IPS-20b (cell line): ENCODE measurements at regions not wholly inside any gene's neighbourhood (a gene's known extent, or its start where the extent isn't known, plus 50 kb on each side); places are given as distances from the start of the nearest gene placed in this dataset.
"Not testable (repeated sequence)": the region's sequence is repeated elsewhere in the genome, so short reads cannot be mapped to it uniquely, and the experiment has no call there.

Experiments
- H3K27ac ChIP-seq: one replicate; pipeline ENCODE4 v1.5.1; 2013; ENCODE audit warnings: low read length
- H3K27me3 ChIP-seq: 2 replicates; pipeline ENCODE4 v1.6.1; 2013; ENCODE audit warnings: mild to moderate bottlenecking, low read length, inconsistent platforms; ENCODE audit not compliant: insufficient read depth
- H3K36me3 ChIP-seq: 2 replicates; pipeline ENCODE4 v1.6.1; 2013; ENCODE audit warnings: low read depth, mild to moderate bottlenecking, inconsistent platforms, low read length, moderate library complexity; ENCODE audit not compliant: insufficient read depth
- H3K4me1 ChIP-seq: 2 replicates; pipeline ENCODE4 v1.6.1; 2013; ENCODE audit warnings: mild to moderate bottlenecking, control low read depth, inconsistent platforms, low read length, moderate library complexity; ENCODE audit not compliant: insufficient read depth
- H3K4me3 ChIP-seq: 2 replicates; pipeline ENCODE4 v1.5.1; 2013; ENCODE audit warnings: mild to moderate bottlenecking, low read length, inconsistent platforms
- H3K9ac ChIP-seq: 2 replicates; pipeline ENCODE4 v1.6.1; 2013; ENCODE audit warnings: low read depth, mild to moderate bottlenecking, inconsistent platforms, low read length, moderate library complexity
- H3K9me3 ChIP-seq: 2 replicates; pipeline ENCODE4 v1.6.1; 2013; ENCODE audit warnings: mild to moderate bottlenecking, low read depth, low read length, inconsistent platforms; ENCODE audit not compliant: insufficient read depth

- Histone ChIP-seq H3K4me3 (no peak overlapping the region), H3K4me1 (no peaks in the 10 kb centered on the region), H3K27me3 (no peaks in the 10 kb centered on the region), H3K27ac (no peak overlapping the region), H3K9ac (no peak overlapping the region), H3K9me3 (no peaks in the 10 kb centered on the region), H3K36me3 (no peaks in the 10 kb centered on the region)
Measured at GRCh38 chr3:140767566-140767965, 89.7 kb downstream of the TRIM42 start.

- Histone ChIP-seq H3K27me3 (no peaks in the 10 kb centered on the region), H3K9ac (no peak overlapping the region), H3K4me3 (no peak overlapping the region), H3K36me3 (no peaks in the 10 kb centered on the region), H3K4me1 (no peaks in the 10 kb centered on the region), H3K27ac (no peak overlapping the region), H3K9me3 (no peaks in the 10 kb centered on the region)
Measured at GRCh38 chr3:140768941-140769340, 91.1 kb downstream of the TRIM42 start.

- Histone ChIP-seq H3K4me3 (no peak overlapping the region), H3K4me1 (no peaks in the 10 kb centered on the region), H3K27me3 (no peaks in the 10 kb centered on the region), H3K9ac (no peak overlapping the region), H3K9me3 (no peaks in the 10 kb centered on the region; the same call in 1 of the 2 replicates), H3K27ac (no peak overlapping the region), H3K36me3 (no peaks in the 10 kb centered on the region)
Measured at GRCh38 chr3:140769951-140770350, 92.1 kb downstream of the TRIM42 start.

- no peak overlapping the region for H3K9ac ChIP-seq
- H3K36me3 ChIP-seq = no peaks in the 10 kb centered on the region
- H3K9me3 ChIP-seq = peaks cover 7% of the 10 kb centered on the region
- H3K4me1 ChIP-seq = no peaks in the 10 kb centered on the region
- no peak overlapping the region for H3K27ac ChIP-seq
- no peak overlapping the region for H3K4me3 ChIP-seq
- H3K27me3 ChIP-seq = no peaks in the 10 kb centered on the region
Measured at GRCh38 chr3:140770977-140771667, 93.3 kb downstream of the TRIM42 start.

GRCh38 chr3:140777631-140778233 is 99.9 kb downstream of the TRIM42 start:
- Histone ChIP-seq H3K9me3 (peaks cover 7% of the 10 kb centered on the region), H3K27me3 (no peaks in the 10 kb centered on the region)

GRCh38 chr3:140791368-140791767 is 113.5 kb downstream of the TRIM42 start:
- H3K9me3 ChIP-seq = peaks cover 17% of the 10 kb centered on the region
- no peak overlapping the region for H3K27ac ChIP-seq
- no peaks in the 10 kb centered on the region; the same call in 1 of the 2 replicates for H3K36me3 ChIP-seq
- H3K4me3 ChIP-seq = no peak overlapping the region
- no peak overlapping the region for H3K9ac ChIP-seq
- H3K4me1 ChIP-seq = peaks cover 21% of the 10 kb centered on the region
- H3K27me3 ChIP-seq = no peaks in the 10 kb centered on the region

More at GRCh38 chr3:140777631-140778233, 99.9 kb downstream of the TRIM42 start:
- Histone ChIP-seq H3K4me1 (no peaks in the 10 kb centered on the region), H3K9ac (no peak overlapping the region), H3K36me3 (no peaks in the 10 kb centered on the region), H3K4me3 (no peak overlapping the region), H3K27ac (no peak overlapping the region)

GRCh38 chr3:140794507-140794906 is 116.6 kb downstream of the TRIM42 start:
- H3K9ac ChIP-seq = peak overlapping the region; percentile 24; the same call in 1 of the 2 replicates

GRCh38 chr3:140802898-140803297 is 125.0 kb downstream of the TRIM42 start:
- H3K9me3 ChIP-seq, H3K9ac ChIP-seq, H3K27me3 ChIP-seq, H3K27ac ChIP-seq, H3K36me3 ChIP-seq, H3K4me3 ChIP-seq, H3K4me1 ChIP-seq: not testable (repeated sequence)

More at GRCh38 chr3:140794507-140794906, 116.6 kb downstream of the TRIM42 start:
- Histone ChIP-seq H3K4me1 (peaks cover 21% of the 10 kb centered on the region), H3K4me3 (0 out of 2 replicates have a peak overlapping the region, but pooled peaks have one; percentile 13), H3K27ac (no peak overlapping the region), H3K27me3 (no peaks in the 10 kb centered on the region), H3K36me3 (no peaks in the 10 kb centered on the region; the same call in 1 of the 2 replicates), H3K9me3 (peaks cover 21% of the 10 kb centered on the region)

- Histone ChIP-seq H3K4me1 (no peaks in the 10 kb centered on the region), H3K27ac (no peak overlapping the region), H3K27me3 (no peaks in the 10 kb centered on the region), H3K9me3 (peaks cover 9% of the 10 kb centered on the region; the same call in 1 of the 2 replicates), H3K9ac (no peak overlapping the region), H3K4me3 (no peak overlapping the region), H3K36me3 (no peaks in the 10 kb centered on the region)
Measured at GRCh38 chr3:140809316-140809715, 131.5 kb downstream of the TRIM42 start.

GRCh38 chr3:140816372-140817195 is 125.1 kb upstream of the SLC25A36 start:
- no peak overlapping the region for H3K9ac ChIP-seq
- no peaks in the 10 kb centered on the region for H3K36me3 ChIP-seq
- no peaks in the 10 kb centered on the region for H3K27me3 ChIP-seq
- peaks cover 16% of the 10 kb centered on the region; the same call in 1 of the 2 replicates for H3K9me3 ChIP-seq
- no peak overlapping the region for H3K4me3 ChIP-seq
- H3K4me1 ChIP-seq = no peaks in the 10 kb centered on the region
- H3K27ac ChIP-seq = no peak overlapping the region

GRCh38 chr3:140821493-140821892 is 120.1 kb upstream of the SLC25A36 start:
- Histone ChIP-seq H3K27ac (no peak overlapping the region), H3K27me3 (no peaks in the 10 kb centered on the region), H3K4me3 (no peak overlapping the region), H3K9ac (no peak overlapping the region), H3K9me3 (no peaks in the 10 kb centered on the region), H3K4me1 (peaks cover 10% of the 10 kb centered on the region; the same call in 1 of the 2 replicates), H3K36me3 (no peaks in the 10 kb centered on the region)
